B cell (primary cell): ENCODE measurements at regions not wholly inside any gene's neighbourhood (a gene's known extent, or its start where the extent isn't known, plus 50 kb on each side); places are given as distances from the start of the nearest gene placed in this dataset.

Experiments used
- EZH2 ChIP-seq: IDR thresholded peaks from 2 replicates; pipeline ENCODE4 v1.6.1; 2012; ENCODE audit warnings: borderline replicate concordance, low read depth, mild to moderate bottlenecking, moderate library complexity, low read length; ENCODE audit not compliant: insufficient read depth, poor library complexity, severe bottlenecking
- TF ChIP-seq, protein P1 (sequence below): fragments of 200-600 bp; IDR thresholded peaks from one replicate; pipeline ENCODE4 v1.8.0; 2022; ENCODE audit warnings: antibody characterized with exemption, mild to moderate bottlenecking

- TF ChIP-seq, protein P1, sequence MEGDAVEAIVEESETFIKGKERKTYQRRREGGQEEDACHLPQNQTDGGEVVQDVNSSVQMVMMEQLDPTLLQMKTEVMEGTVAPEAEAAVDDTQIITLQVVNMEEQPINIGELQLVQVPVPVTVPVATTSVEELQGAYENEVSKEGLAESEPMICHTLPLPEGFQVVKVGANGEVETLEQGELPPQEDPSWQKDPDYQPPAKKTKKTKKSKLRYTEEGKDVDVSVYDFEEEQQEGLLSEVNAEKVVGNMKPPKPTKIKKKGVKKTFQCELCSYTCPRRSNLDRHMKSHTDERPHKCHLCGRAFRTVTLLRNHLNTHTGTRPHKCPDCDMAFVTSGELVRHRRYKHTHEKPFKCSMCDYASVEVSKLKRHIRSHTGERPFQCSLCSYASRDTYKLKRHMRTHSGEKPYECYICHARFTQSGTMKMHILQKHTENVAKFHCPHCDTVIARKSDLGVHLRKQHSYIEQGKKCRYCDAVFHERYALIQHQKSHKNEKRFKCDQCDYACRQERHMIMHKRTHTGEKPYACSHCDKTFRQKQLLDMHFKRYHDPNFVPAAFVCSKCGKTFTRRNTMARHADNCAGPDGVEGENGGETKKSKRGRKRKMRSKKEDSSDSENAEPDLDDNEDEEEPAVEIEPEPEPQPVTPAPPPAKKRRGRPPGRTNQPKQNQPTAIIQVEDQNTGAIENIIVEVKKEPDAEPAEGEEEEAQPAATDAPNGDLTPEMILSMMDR, result no peak
- no peak for TF ChIP-seq EZH2
Measured at GRCh38 chr2:573025-573424, 104.2 kb downstream of the TMEM18 start.
